ENCODE measurements at regions not wholly inside any gene's neighbourhood (a gene's known extent, or its start where the extent isn't known, plus 50 kb on each side); places are given as distances from the start of the nearest gene placed in this dataset.

DNA sequence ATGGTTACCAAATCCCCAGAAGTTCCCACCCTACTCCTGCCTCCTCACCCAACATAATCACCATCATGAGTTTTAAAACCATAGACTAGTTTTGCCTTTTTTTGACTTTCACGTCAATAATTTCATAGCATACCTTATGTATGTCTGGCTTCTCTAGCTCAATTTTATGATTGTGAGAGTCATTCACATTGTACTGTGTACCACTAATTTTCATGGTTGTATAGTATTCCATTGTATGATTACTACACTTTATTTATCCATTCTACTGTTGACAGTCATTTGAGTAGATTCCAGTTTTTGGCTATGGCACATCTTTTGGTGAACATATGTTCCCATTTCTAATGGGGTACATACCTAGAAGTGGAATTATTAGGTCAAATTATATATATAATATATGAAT, 195.3 kb upstream of the TCF21 start:
- no peak for DNase-seq (ENCODE audit: low spot score)

DNA sequence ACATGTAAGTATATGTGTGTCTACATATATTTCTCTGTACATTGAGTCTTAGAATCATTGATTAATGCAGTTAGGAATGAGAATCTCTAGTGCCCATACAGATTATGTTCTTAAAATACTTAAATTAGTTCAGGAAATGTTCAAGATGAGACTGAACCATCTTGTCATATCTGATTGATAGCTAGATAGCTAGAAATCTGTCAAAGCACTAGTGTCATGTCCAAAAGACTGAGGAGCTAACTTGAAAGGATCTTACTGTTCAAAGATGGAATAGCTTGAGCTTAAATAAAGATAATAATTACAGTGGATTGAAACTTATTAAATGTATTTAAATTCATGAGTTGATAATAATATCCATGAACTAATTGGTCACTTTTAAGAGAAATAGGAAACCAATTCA, 191.7 kb upstream of the TCF21 start:
- no peak for DNase-seq (ENCODE audit: low spot score)

DNA sequence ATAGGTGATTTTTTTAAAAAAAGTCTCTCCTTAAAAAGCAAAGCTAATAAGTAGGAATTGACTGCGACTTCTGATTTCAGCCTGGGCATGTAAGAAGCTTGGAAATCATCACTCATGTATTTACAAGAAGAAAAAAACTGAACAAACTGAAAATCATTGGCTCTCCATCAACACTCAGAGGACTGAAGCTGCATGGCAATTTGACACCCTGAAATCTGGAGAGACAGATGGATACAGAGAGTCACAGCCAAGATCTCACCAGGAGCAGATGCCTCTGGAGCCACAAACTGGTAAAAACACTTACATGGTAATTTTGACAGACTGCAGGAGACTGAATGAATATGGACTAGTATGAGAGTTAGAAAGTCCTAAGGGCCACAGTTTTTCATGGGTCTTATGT, 191.2 kb upstream of the TCF21 start:
- no peak for DNase-seq (ENCODE audit: low spot score)

DNA sequence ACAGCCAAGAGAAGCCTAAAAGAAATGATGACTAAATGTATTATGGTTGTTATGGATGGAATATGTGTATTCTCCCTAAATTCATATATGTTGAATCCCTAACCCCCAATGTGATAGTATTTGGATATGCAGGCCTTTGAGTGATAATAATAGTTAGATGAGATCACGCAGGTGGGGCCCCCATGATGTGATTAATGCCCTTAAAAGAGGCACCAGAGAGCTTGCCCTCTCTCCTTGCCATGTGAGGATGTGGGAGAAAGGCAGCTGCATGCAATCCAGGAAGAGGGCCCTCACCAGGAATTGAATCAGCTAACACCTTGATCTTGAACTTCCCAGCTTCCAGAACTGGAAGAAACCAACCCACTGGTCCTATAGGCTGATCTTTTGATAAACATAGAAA, 190.6 kb upstream of the TCF21 start:
- no peak for DNase-seq (ENCODE audit: low spot score)

DNA sequence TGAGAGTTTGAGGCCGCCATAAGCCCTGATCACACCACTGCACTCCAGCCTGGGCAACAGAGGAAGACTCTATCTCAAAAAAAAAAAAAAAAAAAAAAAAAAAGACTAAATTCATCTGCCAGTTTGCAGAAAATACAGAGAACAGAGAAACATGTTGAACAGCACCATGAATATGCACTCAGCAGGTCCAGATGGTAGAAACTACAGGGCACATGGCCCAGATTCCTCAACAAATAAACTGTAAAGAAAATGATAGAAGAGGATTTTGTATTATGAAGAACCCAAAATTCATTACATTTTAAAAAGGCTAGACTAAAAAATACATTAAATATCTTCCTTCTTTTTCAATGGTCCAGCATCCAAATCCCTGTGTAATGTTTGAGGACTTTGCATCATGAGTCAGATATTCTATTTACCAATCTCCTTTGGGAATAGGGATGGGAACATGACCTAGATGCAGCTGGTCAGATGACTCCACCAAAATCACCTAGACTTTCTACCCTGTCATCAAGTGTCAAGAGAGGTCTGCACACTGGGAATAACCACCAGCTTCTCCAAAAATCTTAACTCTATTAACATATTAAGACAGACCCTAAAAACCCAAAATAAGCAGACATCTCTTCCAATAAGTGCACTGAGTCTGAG, 189.1 kb upstream of the TCF21 start:
- no peak for DNase-seq (ENCODE audit: low spot score)

DNA sequence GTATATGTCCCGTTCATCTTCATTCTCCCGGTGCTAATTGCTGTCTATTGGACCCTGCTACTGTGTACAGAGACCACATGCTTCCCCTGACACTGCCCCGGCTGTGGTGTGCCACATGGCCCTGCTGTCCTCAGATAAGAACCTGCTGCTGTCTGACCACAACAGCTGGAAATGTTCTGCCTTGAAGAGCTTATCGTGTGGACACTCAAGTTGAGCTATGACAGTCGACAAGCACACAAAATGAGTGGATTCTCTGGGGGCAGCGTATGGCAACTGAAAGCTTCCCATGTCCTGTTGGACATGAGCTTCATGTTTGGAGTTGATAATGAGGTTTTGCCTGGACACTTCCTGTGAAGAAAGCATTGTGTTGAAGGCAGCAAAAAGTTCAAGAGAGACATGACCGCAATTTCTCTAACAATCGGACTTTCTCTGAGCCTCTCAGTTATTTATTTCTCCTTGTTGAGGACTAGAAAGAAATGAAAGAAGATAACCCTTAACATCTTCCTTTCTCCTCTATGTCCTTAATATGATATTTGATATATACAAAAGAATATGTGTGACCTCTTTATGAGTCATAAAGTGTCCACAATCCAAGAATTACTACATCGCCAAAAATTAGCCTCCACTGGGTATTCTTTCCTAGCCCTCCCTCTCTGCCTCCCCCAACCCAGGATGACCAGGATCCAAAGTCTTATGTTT, 187.1 kb upstream of the TCF21 start:
- DNase-seq (ENCODE audit: low spot score) = no peak

DNA sequence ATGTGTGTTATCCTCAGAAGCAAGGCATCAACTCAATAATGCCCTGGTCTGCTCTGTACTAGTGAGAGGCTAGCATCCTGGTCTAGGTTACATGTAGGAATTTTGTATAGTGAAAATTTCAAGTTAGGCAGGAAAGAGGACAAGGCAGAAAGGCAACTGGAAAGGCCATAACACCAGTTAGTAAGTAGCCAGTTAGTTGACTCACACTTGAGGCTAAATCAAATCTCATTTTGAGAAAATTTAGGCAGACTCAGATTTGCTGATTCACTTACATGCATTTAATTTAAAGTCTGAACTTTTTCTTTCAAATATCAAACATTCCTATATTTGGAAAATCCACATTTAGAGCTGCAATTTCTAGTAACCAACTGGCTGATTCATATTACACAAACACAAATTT, 184.5 kb upstream of the TCF21 start:
- DNase-seq (ENCODE audit: low spot score) = no peak

DNA sequence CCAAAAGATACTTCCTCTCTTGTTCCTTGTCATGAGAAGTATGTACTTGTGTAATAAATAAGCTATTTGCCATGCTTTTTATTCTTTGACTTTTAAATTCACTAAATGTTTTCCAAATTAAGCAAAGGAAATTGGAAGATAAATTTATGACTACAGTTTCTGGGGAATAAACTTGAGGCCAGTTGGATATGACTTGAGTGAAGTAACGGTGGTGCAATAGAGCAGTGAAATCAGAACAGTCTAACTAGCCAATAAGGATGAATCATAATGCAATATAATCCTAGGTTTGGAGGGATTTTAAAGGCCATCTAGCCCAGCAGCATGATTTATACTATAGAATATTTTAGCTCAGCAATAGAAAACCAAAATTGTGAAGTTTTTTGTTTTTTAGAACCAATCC, 183.8 kb upstream of the TCF21 start:
- no peak for DNase-seq (ENCODE audit: low spot score)

DNA sequence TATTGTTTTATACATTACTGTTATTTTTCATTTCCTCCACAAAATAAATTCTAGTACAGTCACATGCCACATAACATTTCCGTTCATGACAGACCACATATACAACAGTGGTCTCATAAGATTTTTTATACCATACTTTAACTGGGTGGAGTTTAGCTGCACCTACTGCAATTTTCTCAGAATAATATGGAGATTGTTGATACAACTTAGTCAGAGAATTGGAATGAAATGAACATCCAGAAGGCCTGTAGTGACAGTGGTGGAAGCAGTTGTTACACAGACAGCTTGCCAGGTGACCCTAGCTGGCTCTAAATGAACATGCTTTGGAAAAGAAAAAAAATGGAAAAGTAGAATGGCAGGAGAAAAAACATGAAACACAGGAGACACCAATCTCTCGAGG, 183.2 kb upstream of the TCF21 start:
- DNase-seq (ENCODE audit: low spot score) = no peak

DNA sequence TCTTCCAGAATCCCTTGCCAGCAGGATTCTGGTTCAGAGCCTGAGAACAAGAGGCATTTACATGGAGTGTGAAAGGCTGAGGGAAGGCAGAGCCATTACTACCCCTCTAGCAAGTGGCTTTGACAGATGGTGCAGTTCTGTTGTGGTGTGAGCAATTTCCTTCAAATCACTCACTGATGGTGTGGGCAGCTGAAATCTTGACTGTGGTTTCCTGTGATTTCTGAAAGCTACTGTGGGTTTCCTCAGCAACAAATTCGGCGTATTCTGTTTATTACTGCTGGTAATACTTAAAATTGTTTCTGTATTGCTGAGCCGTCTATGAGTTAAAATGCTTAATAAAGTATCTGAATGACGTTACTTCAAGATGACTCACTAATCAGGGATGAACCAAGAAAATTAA, 181.5 kb upstream of the TCF21 start:
- no peak for DNase-seq (ENCODE audit: low spot score)

DNA sequence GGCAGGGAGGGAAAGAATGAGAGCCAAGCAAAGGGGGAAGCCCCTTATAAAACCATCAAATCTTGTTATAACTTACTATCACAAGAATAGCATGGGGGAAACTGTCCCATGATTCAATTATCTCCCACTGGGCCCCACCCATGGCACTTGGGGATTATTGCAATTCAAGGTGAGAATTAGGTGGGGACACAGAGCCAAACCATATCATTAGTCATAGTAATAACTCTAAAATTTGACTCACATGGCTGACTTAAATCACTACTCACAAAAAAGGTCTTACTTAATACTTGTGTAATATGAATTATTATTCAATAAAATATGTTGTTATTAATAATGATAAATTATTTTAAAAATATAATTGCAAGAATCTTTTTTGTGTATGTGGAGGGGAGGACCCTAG, 178.1 kb upstream of the TCF21 start:
- no peak for DNase-seq (ENCODE audit: low spot score)

DNA sequence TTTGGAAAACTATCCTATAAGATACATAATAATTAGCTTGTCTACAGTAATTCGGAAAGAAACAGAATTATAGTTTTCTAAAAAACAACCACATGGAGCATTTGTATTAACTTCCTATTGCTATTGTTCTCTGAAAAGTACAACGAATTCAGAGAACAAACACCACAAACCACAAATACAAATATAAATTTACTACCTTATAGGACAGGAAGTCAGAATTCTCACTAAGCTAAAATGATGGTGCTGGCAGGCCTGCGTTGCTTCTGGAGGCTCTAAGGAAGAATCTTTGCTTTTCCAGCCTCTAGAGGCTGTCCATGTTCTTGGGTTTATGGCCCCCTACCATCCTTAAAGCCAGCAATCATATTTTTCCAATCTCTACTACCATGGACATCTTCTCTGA, 173.6 kb upstream of the TCF21 start:
- no peak for DNase-seq (ENCODE audit: low spot score)

DNA sequence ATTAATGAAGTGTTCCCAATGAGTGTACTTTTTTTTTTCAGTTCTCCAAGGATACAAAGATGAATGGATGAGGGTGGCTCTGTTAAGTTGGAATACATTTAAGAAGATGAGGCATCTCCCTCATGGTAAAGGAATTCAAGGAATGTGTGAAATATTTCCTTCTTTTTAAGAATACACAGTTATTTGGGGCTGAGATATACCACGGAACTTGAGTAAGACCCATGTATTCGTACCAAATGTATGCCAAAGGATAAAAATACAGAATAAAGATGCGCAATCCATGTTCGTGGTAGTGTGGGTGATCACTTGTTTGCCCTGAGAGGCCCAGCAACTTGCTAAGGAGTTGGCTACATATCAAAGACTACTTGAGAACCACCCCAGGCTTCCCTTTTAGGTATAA, 164.2 kb upstream of the TCF21 start:
- DNase-seq (ENCODE audit: low spot score) = no peak

DNA sequence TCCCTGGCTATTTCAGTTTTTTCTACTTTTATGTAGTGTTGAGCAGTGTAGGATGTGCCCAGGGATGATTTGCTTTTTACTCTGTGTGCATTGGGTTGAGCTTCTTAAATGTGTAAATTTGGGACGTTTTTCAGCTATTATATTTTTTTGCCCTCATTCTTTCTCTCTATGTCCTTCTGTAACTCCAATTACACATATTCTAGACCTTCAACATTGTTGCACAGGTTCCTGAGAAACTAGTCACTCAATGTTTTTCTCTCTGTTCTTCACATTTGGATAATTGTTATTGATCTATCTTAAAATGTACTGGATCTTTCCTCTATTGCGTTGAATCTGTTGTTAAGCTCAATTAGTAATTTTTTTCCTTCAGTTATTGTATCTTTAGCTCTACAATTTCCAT, 162.7 kb upstream of the TCF21 start:
- DNase-seq (ENCODE audit: low spot score) = no peak

DNA sequence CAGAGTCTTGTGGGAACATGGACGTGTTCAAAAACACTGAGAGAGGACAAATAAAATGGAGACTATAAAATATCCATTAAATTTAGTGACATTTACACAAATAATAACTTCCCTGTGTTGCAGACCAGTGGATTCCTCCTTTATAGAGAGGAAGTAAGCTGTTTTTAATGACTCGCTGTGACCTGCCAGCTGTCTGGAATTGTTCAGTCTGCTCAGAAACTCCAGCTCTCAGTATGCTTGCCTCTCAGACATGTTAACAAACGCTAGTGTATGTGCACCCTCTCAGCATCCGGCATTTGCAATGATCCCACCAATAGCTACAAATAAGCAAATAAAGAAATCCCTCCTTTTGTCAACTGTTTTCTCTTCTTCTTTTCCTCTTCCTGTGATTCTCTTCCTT, 158.0 kb upstream of the TCF21 start:
- no peak for DNase-seq (ENCODE audit: low spot score)

DNA sequence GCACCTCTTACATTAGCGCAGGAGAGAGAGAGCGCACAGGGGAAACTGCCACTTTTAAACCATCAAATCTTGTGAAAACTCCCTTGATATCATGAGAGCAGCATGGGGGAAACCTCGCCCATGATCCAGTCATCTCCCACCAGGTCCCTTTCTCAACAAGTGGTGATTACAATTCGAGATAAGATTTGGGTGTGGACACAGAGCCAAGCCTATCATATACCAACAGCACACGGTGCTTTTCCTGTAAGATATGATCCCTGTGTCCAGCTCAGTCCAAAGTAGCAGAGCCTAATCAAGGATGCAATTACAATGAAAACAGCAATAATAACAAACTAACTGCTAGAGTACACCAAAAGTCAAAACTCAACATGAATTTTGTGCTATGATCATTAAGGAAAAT, 148.7 kb upstream of the TCF21 start:
- no peak for DNase-seq (ENCODE audit: low spot score)

DNA sequence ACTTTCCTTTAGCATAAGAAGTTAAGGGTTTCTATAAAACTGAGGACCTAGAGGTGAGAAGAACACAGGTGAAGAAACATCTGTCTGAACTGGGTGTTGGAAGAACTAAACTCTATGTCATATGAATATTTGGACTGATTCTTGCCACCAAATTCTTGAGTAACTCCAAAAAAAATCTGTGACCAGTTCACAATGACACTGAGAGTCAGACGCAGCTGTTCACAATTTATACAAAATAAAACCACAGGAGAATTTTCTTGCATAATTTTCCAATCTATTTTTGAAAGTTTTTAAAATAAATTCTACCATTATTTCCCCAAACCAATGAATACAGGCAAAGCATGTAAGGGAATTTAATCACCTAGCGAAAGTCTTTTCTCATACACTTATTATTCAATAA, 148.1 kb upstream of the TCF21 start:
- no peak for DNase-seq (ENCODE audit: low spot score)

DNA sequence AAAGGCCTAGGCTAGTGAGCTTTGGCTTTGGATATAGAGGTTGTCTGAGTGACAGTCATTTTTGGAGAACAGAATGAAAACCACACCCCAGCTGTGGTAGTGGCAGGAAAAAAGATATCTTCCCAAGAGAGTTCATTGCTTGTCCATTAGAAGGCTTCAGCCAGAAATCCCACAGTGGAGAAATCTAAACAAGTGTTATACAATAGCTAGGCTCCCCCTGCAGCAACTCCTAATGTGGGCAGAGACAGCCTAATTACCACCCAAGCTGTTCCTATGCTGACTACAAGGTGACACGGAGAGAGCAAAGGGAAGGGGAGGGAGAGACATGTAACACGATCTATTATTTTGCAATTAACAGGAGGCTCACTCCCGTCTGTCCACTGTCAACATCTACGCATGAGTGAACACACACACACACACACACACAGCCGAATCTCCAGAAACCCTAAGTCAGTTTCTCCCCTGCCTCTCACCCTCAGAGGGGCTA, 147.5 kb upstream of the TCF21 start:
- peak; percentile 47 for DNase-seq (ENCODE audit: low spot score)

DNA sequence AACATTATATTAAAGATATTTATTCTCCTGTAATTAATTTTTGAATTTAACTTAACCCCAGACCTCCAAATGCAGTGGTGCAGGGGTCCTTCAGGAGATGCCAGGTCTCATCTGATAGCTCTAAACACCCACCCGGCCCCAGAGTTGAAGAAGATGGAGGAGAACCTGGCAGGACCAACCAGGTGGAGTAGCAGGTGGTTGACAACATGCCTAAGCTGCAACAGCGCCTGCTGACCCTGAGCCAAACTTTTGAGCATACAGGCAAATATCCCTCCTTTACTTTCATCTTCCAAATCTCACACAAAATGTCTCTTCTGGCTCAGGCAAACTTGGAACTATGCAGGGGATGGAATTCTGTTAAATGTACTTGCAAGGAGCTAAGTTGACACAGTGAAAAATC, 145.3 kb upstream of the TCF21 start:
- no peak for DNase-seq (ENCODE audit: low spot score)

DNA sequence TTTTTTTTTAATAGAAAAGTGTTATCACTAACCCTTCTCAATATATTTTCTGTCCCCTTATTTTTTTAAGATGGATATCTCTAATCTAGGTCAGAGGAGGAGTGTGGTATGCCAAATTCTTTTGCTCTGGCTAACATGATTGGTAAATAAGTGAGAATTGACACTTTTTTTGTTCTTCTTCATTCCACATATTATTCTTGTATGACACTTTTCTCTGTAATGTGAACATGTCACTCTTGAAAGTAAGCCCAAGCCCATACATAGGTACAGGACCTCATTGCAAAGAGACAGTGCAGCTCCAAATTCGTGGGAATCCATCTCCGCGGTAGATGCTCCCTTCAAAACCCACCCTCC, 142.5 kb upstream of the TCF21 start:
- no peak for DNase-seq (ENCODE audit: low spot score)

DNA sequence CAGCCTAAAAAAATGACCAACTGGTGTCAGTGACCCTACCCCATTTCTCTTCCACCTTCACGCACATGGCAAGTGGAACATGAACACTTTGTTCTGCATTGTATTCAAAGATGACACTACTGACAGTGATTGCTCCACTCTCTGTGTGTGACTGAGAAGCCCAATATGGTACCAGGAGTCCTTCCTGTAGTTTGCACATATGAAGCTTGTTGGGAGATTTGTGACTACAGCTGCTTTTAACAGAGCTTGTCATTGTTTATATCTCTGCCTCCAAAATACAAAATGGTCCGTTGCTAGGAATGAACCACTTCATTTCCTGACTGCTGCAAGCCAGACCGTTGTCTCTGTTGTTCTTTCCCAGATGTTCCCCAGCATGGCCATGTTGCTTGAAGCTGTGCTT, 140.3 kb upstream of the TCF21 start:
- no peak for DNase-seq (ENCODE audit: low spot score)

DNA sequence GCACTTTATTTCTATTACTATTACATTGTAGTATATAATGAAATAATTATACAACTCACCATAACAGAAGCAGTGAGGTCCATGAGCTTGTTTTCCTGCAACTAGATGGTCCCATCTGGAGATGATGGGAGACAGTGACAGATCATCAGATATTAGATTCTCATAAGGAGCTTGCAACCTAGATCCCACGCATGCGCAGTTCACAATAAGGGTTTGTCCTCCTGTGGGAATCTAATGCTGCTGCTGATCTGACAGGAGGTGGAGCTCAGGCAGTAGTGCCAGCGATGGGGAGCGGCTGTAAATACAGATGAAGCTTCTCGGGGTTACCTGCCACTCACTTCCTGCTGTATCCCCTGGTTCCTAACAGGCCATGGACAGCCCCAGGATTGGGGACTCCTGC, 139.5 kb upstream of the TCF21 start:
- DNase-seq (ENCODE audit: low spot score) = no peak

DNA sequence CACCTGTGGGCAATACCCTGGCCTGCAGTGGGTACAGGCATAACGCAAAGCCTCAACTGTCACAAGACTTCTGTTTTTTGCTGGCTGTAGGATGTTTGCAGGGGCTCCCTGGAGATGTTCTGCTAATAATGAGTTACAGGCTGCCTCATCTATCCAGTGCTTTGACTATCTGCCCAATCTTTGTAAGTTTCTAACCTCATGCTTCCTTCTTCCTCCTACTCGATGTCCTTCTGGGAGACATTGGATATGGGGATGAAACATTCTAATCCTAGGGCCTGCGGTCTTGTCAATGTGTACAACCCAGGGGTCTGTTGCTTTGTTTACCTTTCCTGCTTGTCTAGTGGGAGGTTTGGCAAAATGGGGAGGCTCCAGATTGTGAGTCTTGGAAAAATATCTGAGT, 136.8 kb upstream of the TCF21 start:
- no peak for DNase-seq (ENCODE audit: low spot score)

DNA sequence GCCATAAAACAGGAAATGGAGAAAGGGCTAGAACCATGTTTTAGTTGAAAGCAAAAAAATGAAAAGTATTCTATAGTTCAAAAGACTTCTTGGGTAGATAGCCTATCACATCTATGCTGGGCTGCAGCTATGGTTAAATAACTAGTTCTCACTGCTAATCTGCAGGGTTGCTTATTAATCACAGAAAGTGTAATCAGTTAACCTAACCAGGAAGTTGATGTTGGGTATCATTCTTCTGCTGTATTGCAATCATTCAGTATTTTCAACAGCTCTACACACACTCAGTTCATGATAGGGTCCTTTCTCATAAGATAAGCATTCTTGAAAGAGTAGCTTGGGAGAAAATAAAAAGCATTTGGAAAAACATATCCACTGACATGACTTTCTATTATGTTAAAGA, 135.2 kb upstream of the TCF21 start:
- no peak for DNase-seq (ENCODE audit: low spot score)

All from ecto neural progenitor cell (in vitro differentiated cells).